NCI-H2171 (cell line): ENCODE measurements at regions not wholly inside any gene's neighbourhood (a gene's known extent, or its start where the extent isn't known, plus 50 kb on each side); places are given as distances from the start of the nearest gene placed in this dataset.

Experiments
- DNase-seq: peaks from one replicate; lab custom pipeline; 2025; lab: John Stamatoyannopoulos, UW

- DNase-seq: no peak
Measured at GRCh38 chr2:120674246-120675170, 61.2 kb upstream of the GLI2 start.

- no peak for DNase-seq
Measured at GRCh38 chr2:120675460-120676130, 60.1 kb upstream of the GLI2 start.

- no peak for DNase-seq
Measured at GRCh38 chr2:120677221-120677620, 58.4 kb upstream of the GLI2 start.

- no peak for DNase-seq
Measured at GRCh38 chr2:120677696-120678247, 57.9 kb upstream of the GLI2 start.

GRCh38 chr2:120678251-120678650, 57.4 kb upstream of the GLI2 start:
- DNase-seq: no peak

DNA sequence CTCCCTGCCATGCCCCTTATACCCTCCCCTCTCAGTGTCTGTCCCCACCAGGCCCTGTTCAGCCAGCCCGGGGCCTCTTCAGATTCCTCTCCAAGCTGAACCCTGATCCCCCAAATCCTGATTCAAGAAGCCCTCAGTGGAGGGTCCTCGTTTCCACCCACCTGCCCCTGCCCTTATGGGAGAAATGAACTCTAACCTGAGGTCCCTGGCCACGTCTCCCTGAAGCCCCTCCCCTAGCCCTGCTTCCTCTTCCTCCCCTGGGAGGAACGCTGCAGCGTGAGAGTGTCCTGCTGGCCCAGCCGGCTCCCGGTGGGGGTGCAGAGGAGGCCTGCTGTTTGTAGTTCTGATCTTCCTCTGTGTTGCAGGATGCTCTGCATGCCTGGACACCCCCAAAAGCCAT, 56.7 kb upstream of the GLI2 start:
- no peak for DNase-seq

- no peak for DNase-seq
Measured at GRCh38 chr2:120679526-120679925, 56.1 kb upstream of the GLI2 start.

DNA sequence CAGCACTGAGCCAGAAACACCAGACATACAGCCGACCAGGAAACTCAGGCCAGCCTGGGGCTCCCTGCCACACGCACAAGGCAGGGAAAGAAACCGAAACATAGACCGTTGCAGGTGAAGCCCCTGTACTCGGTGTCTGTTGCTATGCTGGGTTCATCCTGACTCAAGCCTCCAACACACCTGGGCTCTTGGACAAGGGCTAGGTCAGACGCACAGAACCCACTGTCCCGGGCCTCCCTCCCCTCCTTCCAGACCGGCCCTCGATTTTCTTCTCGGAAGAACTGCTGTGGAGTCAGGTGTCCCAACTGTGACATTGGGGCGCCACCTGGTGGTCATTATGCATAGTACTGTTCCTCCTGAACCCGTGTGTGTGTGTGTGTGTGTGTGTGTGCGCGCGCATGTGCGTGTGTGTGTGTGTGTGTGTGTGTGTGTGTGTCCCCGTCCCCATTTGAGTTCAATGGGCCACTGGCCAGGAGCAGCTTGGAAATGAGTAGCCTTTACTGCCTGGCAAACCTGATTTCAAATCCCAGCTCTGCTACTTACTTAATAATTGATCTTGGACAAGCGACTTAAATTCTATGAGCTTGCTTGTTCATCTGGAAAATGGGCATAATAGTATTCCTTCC, 55.4 kb upstream of the GLI2 start:
- peak; percentile 63 for DNase-seq

DNA sequence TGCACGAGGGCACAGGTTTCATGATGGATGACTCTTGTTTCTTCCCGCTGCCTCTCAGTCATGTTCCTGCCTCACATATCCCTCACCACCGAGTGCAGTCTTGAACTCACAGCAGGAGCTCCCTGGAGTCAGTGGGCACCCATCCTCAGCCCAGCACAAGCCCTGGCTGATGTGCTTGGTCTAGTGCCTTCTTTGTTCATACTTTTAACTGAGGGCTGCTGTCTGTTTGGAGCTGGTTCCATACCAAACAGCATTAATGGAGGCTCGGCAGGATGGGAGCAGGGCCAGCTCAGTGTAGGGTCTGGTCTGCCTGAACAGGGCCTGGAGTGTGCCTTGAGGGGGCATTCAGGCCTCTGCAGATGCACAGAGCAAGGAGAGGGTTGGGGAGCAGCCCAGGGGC, 54.5 kb upstream of the GLI2 start:
- DNase-seq: no peak

GRCh38 chr2:120681696-120682288, 53.9 kb upstream of the GLI2 start:
- no peak for DNase-seq

DNA sequence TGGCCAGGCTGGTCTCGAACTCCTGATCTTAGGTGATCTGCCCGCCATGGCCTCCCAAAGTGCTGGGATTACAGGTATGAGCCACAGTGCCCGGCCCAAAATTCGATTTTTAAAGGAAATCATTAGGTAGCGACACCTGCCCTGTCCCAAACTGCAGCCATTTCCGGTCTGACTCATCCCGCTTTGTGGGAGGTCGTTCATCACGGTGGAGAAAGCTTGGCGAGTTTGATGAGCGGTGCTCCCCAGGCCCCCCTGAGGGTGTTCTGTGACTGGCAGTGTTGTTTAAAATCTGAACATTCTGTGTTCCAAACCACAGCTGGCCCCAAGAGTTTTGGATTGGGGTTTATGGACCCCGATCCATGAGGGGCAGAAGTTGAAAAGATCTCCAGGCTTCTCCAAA, 53.0 kb upstream of the GLI2 start:
- DNase-seq: no peak

- DNase-seq: no peak
Measured at GRCh38 chr2:120683081-120683480, 52.6 kb upstream of the GLI2 start.

GRCh38 chr2:120683701-120684100, 52.0 kb upstream of the GLI2 start:
- DNase-seq: no peak

GRCh38 chr2:120684289-120685065, 51.2 kb upstream of the GLI2 start:
- no peak for DNase-seq

GRCh38 chr2:120685066-120685973, 50.3 kb upstream of the GLI2 start:
- no peak for DNase-seq
